ENCODE measurements at regions not wholly inside any gene's neighbourhood (a gene's known extent, or its start where the extent isn't known, plus 50 kb on each side); places are given as distances from the start of the nearest gene placed in this dataset.

DNA sequence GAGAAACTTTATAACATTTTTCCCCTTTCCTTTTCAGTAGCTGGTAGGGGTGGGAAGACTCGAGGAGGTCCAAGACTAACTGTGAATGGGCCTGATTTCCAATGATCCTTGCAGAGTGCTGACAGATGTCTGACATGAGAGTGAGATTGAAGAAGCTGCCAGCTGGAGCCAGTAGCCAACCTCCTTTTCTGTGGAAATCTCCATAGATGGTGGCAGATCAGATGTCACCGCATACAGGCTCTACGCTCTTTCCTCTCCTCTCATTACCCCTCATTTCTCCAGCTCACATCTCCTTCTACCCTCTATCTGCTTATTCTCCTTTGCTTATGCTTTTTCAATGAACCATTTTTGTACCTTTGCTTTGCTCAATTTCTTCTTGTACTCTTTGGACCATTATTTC is 395.2 kb upstream of the TNC start:
- TF ChIP-seq, protein P1, sequence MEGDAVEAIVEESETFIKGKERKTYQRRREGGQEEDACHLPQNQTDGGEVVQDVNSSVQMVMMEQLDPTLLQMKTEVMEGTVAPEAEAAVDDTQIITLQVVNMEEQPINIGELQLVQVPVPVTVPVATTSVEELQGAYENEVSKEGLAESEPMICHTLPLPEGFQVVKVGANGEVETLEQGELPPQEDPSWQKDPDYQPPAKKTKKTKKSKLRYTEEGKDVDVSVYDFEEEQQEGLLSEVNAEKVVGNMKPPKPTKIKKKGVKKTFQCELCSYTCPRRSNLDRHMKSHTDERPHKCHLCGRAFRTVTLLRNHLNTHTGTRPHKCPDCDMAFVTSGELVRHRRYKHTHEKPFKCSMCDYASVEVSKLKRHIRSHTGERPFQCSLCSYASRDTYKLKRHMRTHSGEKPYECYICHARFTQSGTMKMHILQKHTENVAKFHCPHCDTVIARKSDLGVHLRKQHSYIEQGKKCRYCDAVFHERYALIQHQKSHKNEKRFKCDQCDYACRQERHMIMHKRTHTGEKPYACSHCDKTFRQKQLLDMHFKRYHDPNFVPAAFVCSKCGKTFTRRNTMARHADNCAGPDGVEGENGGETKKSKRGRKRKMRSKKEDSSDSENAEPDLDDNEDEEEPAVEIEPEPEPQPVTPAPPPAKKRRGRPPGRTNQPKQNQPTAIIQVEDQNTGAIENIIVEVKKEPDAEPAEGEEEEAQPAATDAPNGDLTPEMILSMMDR (IDR thresholded peaks at IDR 0.05): no peak
- TF ChIP-seq, protein P2, sequence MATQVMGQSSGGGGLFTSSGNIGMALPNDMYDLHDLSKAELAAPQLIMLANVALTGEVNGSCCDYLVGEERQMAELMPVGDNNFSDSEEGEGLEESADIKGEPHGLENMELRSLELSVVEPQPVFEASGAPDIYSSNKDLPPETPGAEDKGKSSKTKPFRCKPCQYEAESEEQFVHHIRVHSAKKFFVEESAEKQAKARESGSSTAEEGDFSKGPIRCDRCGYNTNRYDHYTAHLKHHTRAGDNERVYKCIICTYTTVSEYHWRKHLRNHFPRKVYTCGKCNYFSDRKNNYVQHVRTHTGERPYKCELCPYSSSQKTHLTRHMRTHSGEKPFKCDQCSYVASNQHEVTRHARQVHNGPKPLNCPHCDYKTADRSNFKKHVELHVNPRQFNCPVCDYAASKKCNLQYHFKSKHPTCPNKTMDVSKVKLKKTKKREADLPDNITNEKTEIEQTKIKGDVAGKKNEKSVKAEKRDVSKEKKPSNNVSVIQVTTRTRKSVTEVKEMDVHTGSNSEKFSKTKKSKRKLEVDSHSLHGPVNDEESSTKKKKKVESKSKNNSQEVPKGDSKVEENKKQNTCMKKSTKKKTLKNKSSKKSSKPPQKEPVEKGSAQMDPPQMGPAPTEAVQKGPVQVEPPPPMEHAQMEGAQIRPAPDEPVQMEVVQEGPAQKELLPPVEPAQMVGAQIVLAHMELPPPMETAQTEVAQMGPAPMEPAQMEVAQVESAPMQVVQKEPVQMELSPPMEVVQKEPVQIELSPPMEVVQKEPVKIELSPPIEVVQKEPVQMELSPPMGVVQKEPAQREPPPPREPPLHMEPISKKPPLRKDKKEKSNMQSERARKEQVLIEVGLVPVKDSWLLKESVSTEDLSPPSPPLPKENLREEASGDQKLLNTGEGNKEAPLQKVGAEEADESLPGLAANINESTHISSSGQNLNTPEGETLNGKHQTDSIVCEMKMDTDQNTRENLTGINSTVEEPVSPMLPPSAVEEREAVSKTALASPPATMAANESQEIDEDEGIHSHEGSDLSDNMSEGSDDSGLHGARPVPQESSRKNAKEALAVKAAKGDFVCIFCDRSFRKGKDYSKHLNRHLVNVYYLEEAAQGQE (IDR thresholded peaks at IDR 0.05): no peak
- TF ChIP-seq RAD21 (conservative IDR thresholded peaks at IDR 0.05 in 1 of 2, IDR thresholded peaks at IDR 0.05 in 1 of 2) (no peak), POLR2A (IDR thresholded peaks at IDR 0.05; ENCODE audit: low read length) (no peak), SREBF2 (IDR thresholded peaks at IDR 0.05) (no peak), FOSB (CRISPR knock-in tag; IDR thresholded peaks at IDR 0.05) (no peak), ZNF302 (CRISPR knock-in tag; IDR thresholded peaks at IDR 0.05) (no peak), NPAS2 (CRISPR knock-in tag; IDR thresholded peaks at IDR 0.05; ENCODE audit: borderline replicate concordance) (no peak), CBX8 (IDR thresholded peaks at IDR 0.05) (no peak), HOXA7 (CRISPR knock-in tag; IDR thresholded peaks at IDR 0.05) (no peak)
- TF ChIP-seq, protein P3, sequence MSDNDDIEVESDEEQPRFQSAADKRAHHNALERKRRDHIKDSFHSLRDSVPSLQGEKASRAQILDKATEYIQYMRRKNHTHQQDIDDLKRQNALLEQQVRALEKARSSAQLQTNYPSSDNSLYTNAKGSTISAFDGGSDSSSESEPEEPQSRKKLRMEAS (IDR thresholded peaks at IDR 0.05): no peak
